GM19043 (cell line): ENCODE measurements at regions not wholly inside any gene's neighbourhood (a gene's known extent, or its start where the extent isn't known, plus 50 kb on each side); places are given as distances from the start of the nearest gene placed in this dataset.

ENCODE experiments used
- ATAC-seq: cut with Tn5 transposase; IDR thresholded peaks from one replicate; pipeline ENCODE4 v1.9.1; 2021; ENCODE audit warnings: low read depth; ENCODE audit not compliant: unreplicated experiment

DNA sequence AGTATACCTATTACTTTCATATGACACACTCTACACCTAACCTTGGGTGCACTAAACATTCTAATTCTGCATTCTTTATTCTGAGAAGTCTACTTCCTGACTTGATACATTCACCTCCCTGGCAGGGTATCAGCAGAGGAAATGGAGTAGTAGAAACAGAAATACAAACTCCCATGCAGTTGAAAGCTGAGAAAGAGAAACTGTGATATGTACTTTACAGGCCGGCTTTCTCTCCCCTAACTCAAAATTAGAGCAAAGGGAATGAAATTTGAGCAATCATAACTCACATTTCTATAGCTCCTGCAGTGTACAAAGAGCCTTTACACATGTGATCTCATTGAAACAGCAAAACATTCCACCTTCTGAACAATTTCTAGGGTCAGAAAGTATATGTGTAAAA, 135.5 kb upstream of the COL8A1 start:
- ATAC-seq, result no peak

- no peak for ATAC-seq
These were observed 137.9 kb upstream of the COL8A1 start for GRCh38 chr3:99500485-99500884.

- peak; percentile 45 for ATAC-seq
These were observed 138.9 kb upstream of the COL8A1 start for GRCh38 chr3:99499235-99500158.

- no peak for ATAC-seq
These were observed 139.7 kb upstream of the COL8A1 start for GRCh38 chr3:99498550-99499234.

DNA sequence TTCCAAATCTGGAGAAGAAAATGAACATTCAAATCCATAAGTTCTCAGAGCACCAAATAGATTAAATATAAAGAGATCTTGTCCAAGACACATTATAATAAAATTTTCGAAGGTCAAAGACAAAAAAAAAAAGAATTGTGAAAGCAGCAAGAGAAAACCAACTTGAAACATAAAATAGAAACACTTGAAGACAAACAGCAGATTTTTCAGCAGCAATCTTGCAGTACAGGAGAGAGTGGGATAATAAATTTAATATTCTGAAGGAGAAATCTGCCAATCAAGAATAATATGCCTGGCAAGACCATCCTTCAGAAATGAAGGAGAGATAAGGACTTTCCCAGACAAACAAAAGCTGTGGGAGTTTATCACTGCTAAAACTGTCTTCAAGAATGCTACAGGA, 150.5 kb upstream of the COL8A1 start:
- no peak for ATAC-seq

DNA sequence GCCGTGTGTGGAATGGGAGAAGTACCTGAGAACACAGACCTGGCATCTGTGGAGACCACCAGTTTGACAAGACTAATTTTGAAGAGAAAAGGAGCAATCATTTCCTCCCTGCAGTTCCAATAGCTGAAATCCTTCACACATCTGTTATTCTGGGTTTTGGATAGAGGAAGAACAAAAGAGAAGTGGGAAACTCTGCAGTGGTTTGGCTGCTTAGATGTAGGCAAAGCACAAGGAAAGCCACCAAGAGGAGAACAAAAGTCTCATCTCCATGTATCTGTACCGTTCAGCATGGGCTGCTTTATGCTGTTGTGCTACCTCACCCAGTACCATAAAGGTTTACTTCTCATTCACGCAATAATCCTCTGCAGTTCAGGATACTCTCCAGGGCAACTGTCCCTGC, 153.1 kb upstream of the COL8A1 start:
- no peak for ATAC-seq

GRCh38 chr3:99484871-99485270, 153.5 kb upstream of the COL8A1 start:
- ATAC-seq, result no peak

- no peak for ATAC-seq
These were observed 154.6 kb upstream of the COL8A1 start for GRCh38 chr3:99483841-99484240.

DNA sequence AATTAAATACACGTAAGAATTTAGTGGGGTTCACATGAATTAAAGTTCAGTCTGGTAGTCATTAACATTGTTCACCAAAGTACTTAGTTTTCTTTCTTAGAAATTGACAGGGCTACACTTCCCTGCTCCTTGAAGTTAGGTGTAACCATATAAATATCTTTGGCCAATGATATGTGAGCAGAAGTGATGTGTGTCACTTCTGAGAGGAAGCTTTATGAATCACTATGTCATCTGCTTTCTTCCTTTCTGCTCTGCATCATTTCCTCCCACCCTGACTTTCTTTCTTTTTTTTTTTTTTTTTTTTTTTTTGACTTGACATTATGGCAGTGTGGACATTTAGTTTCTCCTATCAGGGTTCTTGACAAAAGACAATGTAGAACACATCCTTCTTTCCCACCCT, 156.2 kb upstream of the COL8A1 start:
- no peak for ATAC-seq

- no peak for ATAC-seq
These were observed 156.8 kb upstream of the COL8A1 start for GRCh38 chr3:99481561-99481960.

GRCh38 chr3:99479768-99480167, 158.6 kb upstream of the COL8A1 start:
- no peak for ATAC-seq

DNA sequence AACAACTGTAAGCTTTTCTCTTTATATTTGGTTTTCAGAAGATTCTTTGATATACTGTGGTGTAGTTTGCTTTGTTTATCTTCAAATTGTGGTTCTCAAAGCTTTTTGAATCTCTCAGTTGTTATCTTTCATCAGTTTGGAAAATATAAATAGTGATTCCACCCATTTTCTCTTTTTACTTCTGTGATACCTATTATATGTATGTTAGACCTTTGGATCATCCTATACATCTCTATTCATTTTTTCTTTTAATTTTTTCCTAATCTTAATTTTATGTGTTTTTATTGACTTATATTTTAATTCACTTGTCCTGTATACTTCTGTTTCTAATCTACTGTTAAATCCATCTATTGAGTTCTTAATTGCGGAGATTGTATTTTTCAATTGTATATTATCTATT, 160.7 kb upstream of the COL8A1 start:
- ATAC-seq, result no peak

DNA sequence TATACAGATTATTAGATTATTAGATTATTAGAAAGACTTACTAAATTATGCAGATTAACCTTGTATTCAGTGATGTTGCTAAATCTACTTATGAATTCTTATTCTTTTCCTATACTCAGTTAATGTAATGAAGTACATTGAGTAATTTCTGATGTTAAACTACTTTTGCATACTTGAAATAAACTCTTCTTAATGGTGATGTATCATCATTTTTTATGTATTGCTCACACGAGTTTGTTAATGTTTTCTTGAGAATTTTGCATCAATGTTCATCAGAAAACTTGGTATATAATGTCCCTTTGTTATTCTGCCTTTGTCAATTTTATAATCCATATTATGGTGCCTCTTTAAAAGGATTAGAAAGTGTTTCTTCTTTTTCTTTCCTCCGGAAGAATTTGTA, 163.2 kb upstream of the COL8A1 start:
- ATAC-seq, result no peak

- ATAC-seq, result no peak
These were observed 163.6 kb upstream of the COL8A1 start for GRCh38 chr3:99474776-99475175.

- ATAC-seq, result no peak
These were observed 165.1 kb upstream of the COL8A1 start for GRCh38 chr3:99473321-99473751.

DNA sequence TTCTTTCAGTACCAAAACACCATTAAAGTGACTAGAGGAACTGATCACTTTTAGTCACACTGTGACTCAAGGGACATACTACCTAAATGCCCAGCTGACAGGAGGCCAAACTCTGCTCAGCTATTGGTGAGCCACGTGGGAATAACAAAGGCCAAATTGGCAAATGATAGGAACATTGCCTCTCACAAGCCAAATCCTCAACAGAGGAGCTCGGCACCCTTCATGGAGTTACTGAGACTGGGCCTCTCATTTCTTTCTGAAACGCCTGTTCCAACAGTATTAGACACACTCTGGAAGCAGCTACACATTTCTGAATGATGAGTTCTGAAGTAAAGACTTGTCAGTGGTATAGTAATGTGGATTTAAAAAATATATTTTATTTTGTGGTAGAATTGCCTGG, 166.0 kb upstream of the COL8A1 start:
- no peak for ATAC-seq

DNA sequence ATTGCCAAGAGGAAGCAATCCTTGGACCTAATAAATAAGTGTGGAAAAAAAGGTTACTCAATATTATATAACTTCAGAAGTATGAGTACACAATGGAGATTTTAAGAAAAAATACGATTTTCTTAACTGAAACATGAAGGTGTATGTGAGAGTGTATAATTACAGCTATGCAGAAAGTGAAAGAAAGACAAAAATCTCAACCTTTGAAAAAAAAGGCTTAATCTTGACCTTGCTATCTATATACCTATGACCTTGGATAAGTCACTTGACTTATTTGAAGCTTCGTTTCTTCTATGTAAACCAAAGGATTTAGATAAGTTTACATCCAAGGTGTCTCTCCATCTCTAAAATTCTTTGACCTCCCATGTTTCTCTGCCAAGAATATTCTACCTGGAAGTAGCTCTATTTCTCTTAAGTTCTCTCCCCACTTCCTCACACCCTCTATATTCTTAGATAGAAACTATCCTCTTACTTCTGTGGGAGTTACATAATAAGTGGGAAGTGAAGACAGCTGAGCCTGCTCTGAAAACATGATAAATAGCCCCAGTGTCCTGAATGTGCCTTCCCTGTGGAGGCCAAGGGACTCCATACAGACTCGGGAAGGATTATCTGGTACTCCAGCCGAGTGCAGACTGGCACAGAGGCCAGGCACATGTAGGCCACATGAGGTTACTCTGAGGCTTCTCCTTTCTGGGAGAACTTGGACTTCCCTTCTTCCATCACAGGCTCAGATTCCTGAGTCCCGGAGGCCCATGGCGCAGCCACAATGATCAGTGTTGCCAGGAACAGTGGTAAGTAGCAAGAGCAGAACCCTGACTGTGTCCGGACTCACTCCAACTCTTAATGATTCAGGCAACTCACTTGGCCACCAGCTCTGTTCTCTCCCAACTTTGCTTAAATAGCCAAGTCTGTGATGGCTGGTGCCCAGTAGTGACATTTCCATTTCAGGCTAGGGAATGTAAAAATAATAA, 166.8 kb upstream of the COL8A1 start:
- ATAC-seq, result no peak

- ATAC-seq, result no peak
These were observed 167.6 kb upstream of the COL8A1 start for GRCh38 chr3:99470841-99471240.

DNA sequence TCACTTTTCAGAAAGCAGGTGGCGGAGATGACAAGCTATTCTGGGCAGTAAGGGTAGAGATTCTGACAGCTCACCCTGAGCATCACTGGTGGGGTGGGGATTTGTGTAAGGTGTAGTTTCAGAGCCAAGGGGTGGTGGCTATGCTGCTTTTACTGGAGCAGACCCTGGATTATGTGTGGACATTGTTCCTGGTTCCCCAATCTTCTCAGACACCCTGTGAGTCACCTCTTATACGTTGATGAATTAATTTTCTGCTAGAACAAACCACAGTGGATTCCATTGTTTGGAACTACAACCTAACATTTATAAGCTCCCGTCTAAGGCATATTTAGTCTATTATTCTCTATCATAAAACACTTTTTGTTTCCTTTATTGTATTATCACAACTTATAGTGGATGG, 169.5 kb upstream of the COL8A1 start:
- no peak for ATAC-seq

DNA sequence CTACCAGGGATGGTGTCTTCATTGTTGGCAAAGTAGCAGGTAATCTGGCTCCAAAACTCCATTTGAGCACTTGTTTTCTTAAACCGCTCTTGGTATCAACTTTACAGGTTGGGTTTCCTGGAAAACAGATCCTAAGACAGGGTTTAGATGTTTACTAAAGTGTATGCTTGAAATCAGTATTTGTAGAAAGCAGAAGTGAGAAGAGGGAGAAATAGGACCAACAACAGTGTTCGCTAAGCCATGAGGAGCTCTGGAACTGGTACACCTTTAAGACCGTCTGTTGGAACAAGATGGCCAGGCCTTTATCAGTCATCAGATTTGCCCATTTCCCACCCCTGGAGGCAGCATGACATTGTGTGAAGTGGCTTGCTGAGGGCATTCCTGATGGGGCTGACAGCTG, 171.0 kb upstream of the COL8A1 start:
- ATAC-seq, result no peak

GRCh38 chr3:99466331-99466730, 172.1 kb upstream of the COL8A1 start:
- no peak for ATAC-seq
